Kidney tubule cell (primary cell): ENCODE measurements at regions not wholly inside any gene's neighbourhood (a gene's known extent, or its start where the extent isn't known, plus 50 kb on each side); places are given as distances from the start of the nearest gene placed in this dataset.

Experiments used
- DNase-seq: peaks from one replicate; pipeline ENCODE4 v3.0.0-alpha.2; 2018; ENCODE audit warnings: low spot score

GRCh38 chr6:1201547-1202200 is 110.2 kb upstream of the FOXQ1 start:
- no peak for DNase-seq

GRCh38 chr6:1200409-1201101 is 111.3 kb upstream of the FOXQ1 start:
- peak; percentile 8 for DNase-seq

GRCh38 chr6:1200081-1200408 is 111.9 kb upstream of the FOXQ1 start:
- DNase-seq = peak; percentile 17

GRCh38 chr6:1197309-1197708 is 114.6 kb upstream of the FOXQ1 start:
- DNase-seq = no peak

- no peak for DNase-seq
Measured at GRCh38 chr6:1191141-1191630, 120.7 kb upstream of the FOXQ1 start.

- peak; percentile 99 for DNase-seq
Measured at GRCh38 chr6:1190366-1190765, 121.5 kb upstream of the FOXQ1 start.

GRCh38 chr6:1188199-1188598 is 123.7 kb upstream of the FOXQ1 start:
- no peak for DNase-seq

GRCh38 chr6:1187293-1188131 is 124.4 kb upstream of the FOXQ1 start:
- no peak for DNase-seq

GRCh38 chr6:1184318-1184717 is 127.6 kb upstream of the FOXQ1 start:
- DNase-seq = no peak

GRCh38 chr6:1182722-1183521 is 129.0 kb upstream of the FOXQ1 start:
- DNase-seq = no peak

- no peak for DNase-seq
Measured at GRCh38 chr6:1181939-1182605, 129.8 kb upstream of the FOXQ1 start.

GRCh38 chr6:1179571-1180459 is 132.1 kb upstream of the FOXQ1 start:
- DNase-seq = peak; percentile 36

- DNase-seq = no peak
Measured at GRCh38 chr6:1178590-1178989, 133.3 kb upstream of the FOXQ1 start.

- DNase-seq = no peak
Measured at GRCh38 chr6:1176567-1176966, 135.3 kb upstream of the FOXQ1 start.

- DNase-seq = no peak
Measured at GRCh38 chr6:1175877-1176276, 136.0 kb upstream of the FOXQ1 start.

GRCh38 chr6:1170794-1171193 is 141.1 kb upstream of the FOXQ1 start:
- no peak for DNase-seq

- peak; percentile 67 for DNase-seq
Measured at GRCh38 chr6:1164600-1164999, 147.3 kb upstream of the FOXQ1 start.

GRCh38 chr6:1163501-1163900 is 148.4 kb upstream of the FOXQ1 start:
- no peak for DNase-seq

- DNase-seq = no peak
Measured at GRCh38 chr6:1162367-1163275, 149.3 kb upstream of the FOXQ1 start.
